ENCODE measurements at regions not wholly inside any gene's neighbourhood (a gene's known extent, or its start where the extent isn't known, plus 50 kb on each side); places are given as distances from the start of the nearest gene placed in this dataset.

- Histone ChIP-seq H3K9me3 (ENCODE audit: control insufficient read depth in 4 of 4, low read length in 3 of 4) (no peaks in the 10 kb centered on the region), H3K9ac (ENCODE audit: low read depth in 1 of 2, low read length in 2 of 2) (no peak overlapping the region), H3K36me3 (ENCODE audit: control insufficient read depth in 4 of 4, insufficient read depth in 3 of 4, low read depth in 1 of 4, low read length in 3 of 4) (no peaks in the 10 kb centered on the region), H3K27ac (ENCODE audit: low read depth in 1 of 2, low read length in 2 of 2) (no peak overlapping the region), H3K4me3 (ENCODE audit: low read depth in 1 of 3, low read length in 3 of 3) (no peak overlapping the region), H3K27me3 (ENCODE audit: control insufficient read depth in 4 of 4, insufficient read depth in 4 of 4, low read length in 3 of 4) (no peaks in the 10 kb centered on the region), H3K4me1 (ENCODE audit: control insufficient read depth in 4 of 4, insufficient read depth in 4 of 4, low read length in 3 of 4) (no peaks in the 10 kb centered on the region)
- TF ChIP-seq TAF1 (conservative IDR thresholded peaks at IDR 0.05) (no peak), MAX (IDR thresholded peaks at IDR 0.05) (no peak), FOXA2 (IDR thresholded peaks at IDR 0.05) (no peak), FOXA1 (IDR thresholded peaks at IDR 0.05) (no peak), HNF4G (IDR thresholded peaks at IDR 0.05) (no peak), ZBTB33 (IDR thresholded peaks at IDR 0.05) (no peak), RXRA (IDR thresholded peaks at IDR 0.05) (no peak), CTCF (IDR thresholded peaks at IDR 0.05; ENCODE audit: low read depth, low read length, missing input control) (no peak), JUND (IDR thresholded peaks at IDR 0.05) (no peak), EGR1 (IDR thresholded peaks at IDR 0.05; ENCODE audit: low read depth in 2 of 2) (no peak), YY1 (IDR thresholded peaks at IDR 0.05) (no peak), RAD21 (IDR thresholded peaks at IDR 0.05) (no peak), SP1 (IDR thresholded peaks at IDR 0.05) (no peak), HNF4A (conservative IDR thresholded peaks at IDR 0.05) (no peak), GABPA (IDR thresholded peaks at IDR 0.05 in 1 of 2, conservative IDR thresholded peaks at IDR 0.05 in 1 of 2) (no peak)
- TF ChIP-seq, protein P1, sequence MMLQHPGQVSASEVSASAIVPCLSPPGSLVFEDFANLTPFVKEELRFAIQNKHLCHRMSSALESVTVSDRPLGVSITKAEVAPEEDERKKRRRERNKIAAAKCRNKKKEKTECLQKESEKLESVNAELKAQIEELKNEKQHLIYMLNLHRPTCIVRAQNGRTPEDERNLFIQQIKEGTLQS (IDR thresholded peaks at IDR 0.05): no peak
- no peak for DNase-seq (ENCODE audit: low spot score)
- 89% methylated on average over 2 of the region's 2 CpGs for WGBS
These were observed 557.5 kb downstream of the PPARGC1A start for GRCh38 chr4:23332313-23332712.

GRCh38 chr4:23327120-23327519, 562.7 kb downstream of the PPARGC1A start:
- TF ChIP-seq, protein P1 (IDR thresholded peaks at IDR 0.05): no peak
- no peak for TF ChIP-seq FOXA2 (IDR thresholded peaks at IDR 0.05)
- TF ChIP-seq GABPA (IDR thresholded peaks at IDR 0.05 in 1 of 2, conservative IDR thresholded peaks at IDR 0.05 in 1 of 2): no peak
- no peak for TF ChIP-seq JUND (IDR thresholded peaks at IDR 0.05)
- no peak for TF ChIP-seq SP1 (IDR thresholded peaks at IDR 0.05)
- no peak for TF ChIP-seq HNF4G (IDR thresholded peaks at IDR 0.05)
- no peak for TF ChIP-seq ZBTB33 (IDR thresholded peaks at IDR 0.05)
- no peak for TF ChIP-seq REST (IDR thresholded peaks at IDR 0.05)
- no peak for TF ChIP-seq RAD21 (IDR thresholded peaks at IDR 0.05)
- no peak for TF ChIP-seq CTCF (IDR thresholded peaks at IDR 0.05; ENCODE audit: low read depth, low read length, missing input control)
- no peak for TF ChIP-seq HNF4A (conservative IDR thresholded peaks at IDR 0.05)
- TF ChIP-seq RXRA (IDR thresholded peaks at IDR 0.05): no peak
- no peak for TF ChIP-seq FOXA1 (IDR thresholded peaks at IDR 0.05)
- TF ChIP-seq YY1 (IDR thresholded peaks at IDR 0.05): no peak
- WGBS: 94% methylated on average over 1 of the region's 1 CpG
- DNase-seq (ENCODE audit: low spot score): no peak
- Histone ChIP-seq H3K27ac (ENCODE audit: low read depth in 1 of 2, low read length in 2 of 2) (no peak overlapping the region), H3K9ac (ENCODE audit: low read depth in 1 of 2, low read length in 2 of 2) (no peak overlapping the region), H3K27me3 (ENCODE audit: control insufficient read depth in 4 of 4, insufficient read depth in 4 of 4, low read length in 3 of 4) (no peaks in the 10 kb centered on the region), H3K4me1 (ENCODE audit: control insufficient read depth in 4 of 4, insufficient read depth in 4 of 4, low read length in 3 of 4) (peaks cover 0 to 10% (median 0%) of the 10 kb centered on the region in 4 donors), H3K9me3 (ENCODE audit: control insufficient read depth in 4 of 4, low read length in 3 of 4) (no peaks in the 10 kb centered on the region), H3K36me3 (ENCODE audit: control insufficient read depth in 4 of 4, insufficient read depth in 3 of 4, low read depth in 1 of 4, low read length in 3 of 4) (no peaks in the 10 kb centered on the region), H3K4me3 (ENCODE audit: low read depth in 1 of 3, low read length in 3 of 3) (no peak overlapping the region)
